Caki2 (cell line): ENCODE measurements at regions not wholly inside any gene's neighbourhood (a gene's known extent, or its start where the extent isn't known, plus 50 kb on each side); places are given as distances from the start of the nearest gene placed in this dataset.
A peak's percentile ranks its signal among the peaks of the same experiment; 100 is the strongest.

Experiments
- DNase-seq: peaks from one replicate; pipeline ENCODE4 v3.0.0-alpha.2; 2015; ENCODE audit warnings: low read depth
- in situ Hi-C: cut with HindIII; loops from 2 replicates; pipeline ENCODE4 v1.10.0; 2016; ENCODE audit warnings: low sequenced_read_pairs, low pct_unique_long_range_greater_than_20kb, mixed read lengths

- no peak for DNase-seq
Measured at GRCh38 chr5:68458416-68459021, 243.0 kb downstream of the PIK3R1 start.

GRCh38 chr5:68459093-68459809, 243.7 kb downstream of the PIK3R1 start:
- no peak for DNase-seq
- in situ Hi-C loops: no loop called here

More at GRCh38 chr5:68458416-68459021, 243.0 kb downstream of the PIK3R1 start:
- in situ Hi-C loops: no loop called here

- in situ Hi-C loops: no loop called here
- DNase-seq: no peak
Measured at GRCh38 chr5:68459810-68460139, 244.2 kb downstream of the PIK3R1 start.

GRCh38 chr5:68460147-68460798, 244.7 kb downstream of the PIK3R1 start:
- in situ Hi-C loops: no loop called here
- DNase-seq: peak; percentile 37

- no peak for DNase-seq
- in situ Hi-C loops: no loop called here
Measured at GRCh38 chr5:68463606-68464005, 248.1 kb downstream of the PIK3R1 start.

GRCh38 chr5:68464424-68464823, 248.9 kb downstream of the PIK3R1 start:
- peak; percentile 48 for DNase-seq

GRCh38 chr5:68465133-68465532, 249.6 kb downstream of the PIK3R1 start:
- no peak for DNase-seq
- in situ Hi-C loops: no loop called here

More at GRCh38 chr5:68464424-68464823, 248.9 kb downstream of the PIK3R1 start:
- in situ Hi-C loops: no loop called here

GRCh38 chr5:68465934-68466551, 250.5 kb downstream of the PIK3R1 start:
- DNase-seq: no peak
- in situ Hi-C loops: no loop called here

- DNase-seq: no peak
- in situ Hi-C loops: no loop called here
Measured at GRCh38 chr5:68467208-68467607, 251.7 kb downstream of the PIK3R1 start.

- DNase-seq: no peak
- in situ Hi-C loops: no loop called here
Measured at GRCh38 chr5:68467794-68468193, 252.2 kb downstream of the PIK3R1 start.

- in situ Hi-C loops: no loop called here
Measured at GRCh38 chr5:68468322-68468721, 252.8 kb downstream of the PIK3R1 start.

GRCh38 chr5:68475476-68475983, 260.0 kb downstream of the PIK3R1 start:
- DNase-seq: no peak
- in situ Hi-C loops: no loop called here

More at GRCh38 chr5:68468322-68468721, 252.8 kb downstream of the PIK3R1 start:
- DNase-seq: no peak

GRCh38 chr5:68476854-68477253, 261.3 kb downstream of the PIK3R1 start:
- no peak for DNase-seq
- in situ Hi-C loops: no loop called here

GRCh38 chr5:68478301-68479095, 262.9 kb downstream of the PIK3R1 start:
- in situ Hi-C loops: no loop called here
- DNase-seq: no peak

- in situ Hi-C loops: no loop called here
- DNase-seq: no peak
Measured at GRCh38 chr5:68479524-68479923, 264.0 kb downstream of the PIK3R1 start.

- DNase-seq: no peak
- in situ Hi-C loops: no loop called here
Measured at GRCh38 chr5:68480335-68480940, 264.9 kb downstream of the PIK3R1 start.

- in situ Hi-C loops: no loop called here
- DNase-seq: no peak
Measured at GRCh38 chr5:68482199-68482598, 266.6 kb downstream of the PIK3R1 start.
